Fibroblast of the aortic adventitia (primary cell): ENCODE measurements at regions not wholly inside any gene's neighbourhood (a gene's known extent, or its start where the extent isn't known, plus 50 kb on each side); places are given as distances from the start of the nearest gene placed in this dataset.

Experiments used
- DNase-seq: peaks from one replicate; pipeline ENCODE4 v3.0.0-alpha.2; 2010; ENCODE audit warnings: low read depth
- H3K4me3 ChIP-seq: 2 replicates; pipeline ENCODE4 v1.5.1; 2011; ENCODE audit warnings: low read depth, mild to moderate bottlenecking, control low read depth, low read length, moderate library complexity
- TF ChIP-seq, protein P1 (sequence below): IDR thresholded peaks from 2 replicates; pipeline ENCODE4 v1.5.1; 2011; ENCODE audit warnings: mild to moderate bottlenecking, low read length, control low read depth, inconsistent platforms; ENCODE audit not compliant: insufficient read depth

DNA sequence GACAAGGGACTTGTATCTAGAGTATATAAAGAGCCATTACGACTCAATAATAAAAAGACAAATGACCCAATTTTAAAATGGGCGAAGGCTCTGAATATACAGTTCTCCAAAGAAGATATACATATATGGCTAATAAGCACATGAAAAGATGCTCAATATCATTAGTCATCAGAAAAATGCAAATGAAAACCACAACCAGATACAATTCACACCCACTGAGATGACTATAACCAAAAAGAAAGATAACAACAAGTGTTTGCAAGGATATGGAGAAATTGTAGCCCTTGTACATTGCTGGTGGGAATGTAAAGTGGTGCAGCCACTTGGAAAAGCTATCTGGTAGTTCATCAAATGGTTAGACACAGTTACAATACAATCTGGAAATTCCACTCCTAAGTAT is 96.3 kb downstream of the TRIM29 start:
- TF ChIP-seq, protein P1, sequence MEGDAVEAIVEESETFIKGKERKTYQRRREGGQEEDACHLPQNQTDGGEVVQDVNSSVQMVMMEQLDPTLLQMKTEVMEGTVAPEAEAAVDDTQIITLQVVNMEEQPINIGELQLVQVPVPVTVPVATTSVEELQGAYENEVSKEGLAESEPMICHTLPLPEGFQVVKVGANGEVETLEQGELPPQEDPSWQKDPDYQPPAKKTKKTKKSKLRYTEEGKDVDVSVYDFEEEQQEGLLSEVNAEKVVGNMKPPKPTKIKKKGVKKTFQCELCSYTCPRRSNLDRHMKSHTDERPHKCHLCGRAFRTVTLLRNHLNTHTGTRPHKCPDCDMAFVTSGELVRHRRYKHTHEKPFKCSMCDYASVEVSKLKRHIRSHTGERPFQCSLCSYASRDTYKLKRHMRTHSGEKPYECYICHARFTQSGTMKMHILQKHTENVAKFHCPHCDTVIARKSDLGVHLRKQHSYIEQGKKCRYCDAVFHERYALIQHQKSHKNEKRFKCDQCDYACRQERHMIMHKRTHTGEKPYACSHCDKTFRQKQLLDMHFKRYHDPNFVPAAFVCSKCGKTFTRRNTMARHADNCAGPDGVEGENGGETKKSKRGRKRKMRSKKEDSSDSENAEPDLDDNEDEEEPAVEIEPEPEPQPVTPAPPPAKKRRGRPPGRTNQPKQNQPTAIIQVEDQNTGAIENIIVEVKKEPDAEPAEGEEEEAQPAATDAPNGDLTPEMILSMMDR: no peak
- no peak for DNase-seq
- H3K4me3 ChIP-seq: no peak overlapping the region

DNA sequence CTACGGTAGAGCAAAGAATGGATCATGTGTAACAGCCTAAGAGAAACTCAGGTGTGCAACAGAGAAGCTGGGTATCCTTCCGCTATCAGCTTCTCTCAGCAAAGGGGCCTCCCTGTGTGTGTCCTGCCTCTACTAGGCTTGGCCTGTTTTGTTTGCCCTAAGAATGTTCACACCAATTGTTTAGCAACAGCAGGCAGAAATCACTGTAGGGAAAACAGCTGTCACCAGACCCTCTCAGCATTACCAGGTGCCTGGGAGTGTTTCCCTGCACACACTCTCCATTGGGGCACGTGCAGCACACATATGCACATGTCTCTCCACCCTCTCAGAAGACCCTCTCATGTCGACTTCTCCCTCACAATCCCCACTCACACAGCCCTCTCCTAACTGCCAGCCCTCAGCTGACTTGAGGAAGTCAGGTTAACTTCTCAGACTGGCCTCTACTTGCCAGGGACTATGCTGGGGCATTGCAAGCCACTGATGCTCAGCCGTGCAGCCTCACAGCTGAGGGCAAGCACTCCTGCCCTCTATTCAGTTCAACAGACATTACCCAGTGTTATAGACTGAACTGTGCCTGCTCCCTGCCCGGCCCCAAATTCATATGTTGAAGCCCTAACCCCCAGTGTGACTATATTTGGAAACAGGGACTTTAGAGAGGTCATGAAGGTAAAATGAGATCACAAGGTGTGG is 97.6 kb downstream of the TRIM29 start:
- no peak for DNase-seq
- TF ChIP-seq, protein P1: no peak
- no peak overlapping the region for H3K4me3 ChIP-seq

DNA sequence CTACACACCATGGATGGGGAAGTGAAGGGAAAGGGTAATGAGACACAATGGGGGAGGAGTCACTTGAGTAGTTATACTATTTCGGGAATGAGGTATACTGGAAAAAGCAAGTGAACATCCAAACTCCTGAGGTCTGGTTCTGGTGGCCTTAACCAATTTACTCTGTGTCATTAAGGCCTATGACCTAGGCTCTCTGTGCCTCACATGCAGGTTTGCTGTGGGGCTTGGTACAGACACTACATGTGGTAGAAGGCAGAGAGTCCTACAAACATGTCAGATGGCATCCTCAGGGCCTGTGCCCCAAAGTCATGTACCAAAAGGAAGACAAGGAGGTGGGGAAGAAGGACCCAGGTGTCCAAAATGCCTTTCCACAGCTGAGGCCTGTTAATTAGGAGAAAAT is 98.9 kb downstream of the TRIM29 start:
- TF ChIP-seq, protein P1: no peak
- DNase-seq: no peak
- H3K4me3 ChIP-seq: no peak overlapping the region

DNA sequence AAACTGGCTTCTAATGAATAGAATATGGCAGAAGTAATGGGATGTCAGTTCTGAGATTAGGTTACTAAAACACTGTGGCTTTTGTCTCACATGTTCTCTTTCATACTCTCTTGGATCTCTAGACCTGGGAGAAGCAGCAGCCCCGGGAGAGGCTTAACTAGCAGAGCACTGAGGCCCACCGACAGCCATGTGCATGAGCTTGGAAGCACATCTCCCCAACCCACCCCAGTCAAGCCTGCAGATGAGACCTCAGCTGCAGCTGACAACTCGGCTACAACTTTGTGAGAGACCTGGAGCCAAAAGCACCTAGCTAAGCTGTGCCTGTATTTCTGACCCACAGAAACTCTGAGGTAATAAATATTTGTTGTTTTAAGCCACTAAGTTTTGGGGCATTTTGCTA is 100.8 kb downstream of the TRIM29 start:
- TF ChIP-seq, protein P1: no peak
- DNase-seq: no peak
- no peak overlapping the region for H3K4me3 ChIP-seq

- no peak overlapping the region for H3K4me3 ChIP-seq
- TF ChIP-seq, protein P1: no peak
- no peak for DNase-seq
Measured at GRCh38 chr11:120035756-120036155, 102.2 kb downstream of the TRIM29 start.

DNA sequence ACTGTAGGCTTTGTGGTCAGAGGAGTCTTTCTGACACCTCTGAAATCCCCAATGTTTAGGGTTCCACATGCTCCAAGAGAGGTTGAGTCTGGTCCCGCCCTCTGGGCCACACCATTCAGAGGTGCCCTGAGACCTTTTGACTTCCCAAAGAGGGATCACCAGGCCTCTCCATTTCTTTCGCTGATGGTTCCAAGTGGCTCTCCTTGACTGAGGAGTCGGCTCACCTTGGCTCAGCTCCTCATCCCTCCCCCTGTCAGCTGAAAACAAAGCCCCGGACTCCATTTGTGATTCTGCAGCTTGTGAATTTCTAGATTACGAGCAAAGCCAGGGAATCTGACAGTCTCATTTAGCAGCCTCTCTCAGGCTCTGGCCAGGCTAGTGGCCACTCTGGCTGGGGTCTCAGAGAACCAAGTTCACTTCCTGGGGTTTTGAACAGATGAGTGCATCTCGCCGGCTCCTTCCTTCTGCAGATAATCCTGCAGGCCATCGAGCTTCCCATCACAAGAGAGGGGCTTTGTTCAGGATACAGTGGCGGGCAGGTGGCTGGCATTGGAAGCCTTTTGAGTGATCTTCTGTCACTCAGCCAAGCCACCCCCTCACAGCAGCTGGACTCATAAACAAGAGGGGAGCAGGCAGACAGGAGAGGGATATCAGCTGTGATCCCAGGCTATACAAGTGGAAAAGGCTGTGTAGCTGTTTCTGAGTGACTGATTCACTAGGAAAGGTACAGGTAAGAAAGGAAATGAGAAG is 102.9 kb downstream of the TRIM29 start:
- no peak overlapping the region for H3K4me3 ChIP-seq
- TF ChIP-seq, protein P1: no peak
- DNase-seq: no peak
